ENCODE measurements at regions not wholly inside any gene's neighbourhood (a gene's known extent, or its start where the extent isn't known, plus 50 kb on each side); places are given as distances from the start of the nearest gene placed in this dataset.
"Not testable (repeated sequence)": the region's sequence is repeated elsewhere in the genome, so short reads cannot be mapped to it uniquely, and the experiment has no call there.

GRCh38 chr21:9572782-9573181 is 948.6 kb upstream of the TPTE start:
- not testable (repeated sequence) for DNase-seq

- DNase-seq: not testable (repeated sequence)
Observed at GRCh38 chr21:9573528-9573927, 947.9 kb upstream of the TPTE start.

- DNase-seq: not testable (repeated sequence)
Observed at GRCh38 chr21:9579275-9579674, 942.1 kb upstream of the TPTE start.

GRCh38 chr21:9587941-9588340 is 933.4 kb upstream of the TPTE start:
- DNase-seq: not testable (repeated sequence)

- DNase-seq: not testable (repeated sequence)
Observed at GRCh38 chr21:9592591-9592990, 928.8 kb upstream of the TPTE start.

GRCh38 chr21:9593646-9594045 is 927.7 kb upstream of the TPTE start:
- not testable (repeated sequence) for DNase-seq

GRCh38 chr21:9614011-9614410 is 907.4 kb upstream of the TPTE start:
- not testable (repeated sequence) for DNase-seq

- DNase-seq: not testable (repeated sequence)
Observed at GRCh38 chr21:9621121-9621793, 900.1 kb upstream of the TPTE start.

GRCh38 chr21:9628051-9628450 is 893.3 kb upstream of the TPTE start:
- not testable (repeated sequence) for DNase-seq

- DNase-seq: not testable (repeated sequence)
Observed at GRCh38 chr21:9647409-9647808, 874.0 kb upstream of the TPTE start.

GRCh38 chr21:9648331-9648730 is 873.1 kb upstream of the TPTE start:
- not testable (repeated sequence) for DNase-seq

- not testable (repeated sequence) for DNase-seq
Observed at GRCh38 chr21:9648947-9649720, 872.2 kb upstream of the TPTE start.

- DNase-seq: not testable (repeated sequence)
Observed at GRCh38 chr21:9652819-9653218, 868.6 kb upstream of the TPTE start.

- DNase-seq: not testable (repeated sequence)
Observed at GRCh38 chr21:9655221-9655620, 866.2 kb upstream of the TPTE start.

- DNase-seq: not testable (repeated sequence)
Observed at GRCh38 chr21:9656455-9656854, 864.9 kb upstream of the TPTE start.

- not testable (repeated sequence) for DNase-seq
Observed at GRCh38 chr21:9657779-9658178, 863.6 kb upstream of the TPTE start.

- DNase-seq: not testable (repeated sequence)
Observed at GRCh38 chr21:9659877-9660276, 861.5 kb upstream of the TPTE start.

- not testable (repeated sequence) for DNase-seq
Observed at GRCh38 chr21:9663914-9664729, 857.3 kb upstream of the TPTE start.

GRCh38 chr21:9675811-9676210 is 845.6 kb upstream of the TPTE start:
- DNase-seq: not testable (repeated sequence)

- DNase-seq: not testable (repeated sequence)
Observed at GRCh38 chr21:9679029-9679428, 842.4 kb upstream of the TPTE start.

GRCh38 chr21:9688945-9689344 is 832.4 kb upstream of the TPTE start:
- not testable (repeated sequence) for DNase-seq

- not testable (repeated sequence) for DNase-seq
Observed at GRCh38 chr21:9690981-9691380, 830.4 kb upstream of the TPTE start.

- DNase-seq: not testable (repeated sequence)
Observed at GRCh38 chr21:9695759-9696158, 825.6 kb upstream of the TPTE start.

Data from activated naive CD4-positive, alpha-beta T cell treated with anti-CD3 and anti-CD28 coated beads, Interleukin-2, amount 50 U/mL, for 16 hours (primary cell).